GM19351 (cell line): ENCODE measurements at regions not wholly inside any gene's neighbourhood (a gene's known extent, or its start where the extent isn't known, plus 50 kb on each side); places are given as distances from the start of the nearest gene placed in this dataset.
"Not testable (repeated sequence)": the region's sequence is repeated elsewhere in the genome, so short reads cannot be mapped to it uniquely, and the experiment has no call there.

ENCODE experiments used
- ATAC-seq: cut with Tn5 transposase; IDR thresholded peaks from one replicate; pipeline ENCODE4 v1.9.1; 2021; ENCODE audit warnings: mild to moderate bottlenecking, moderate library complexity; ENCODE audit not compliant: unreplicated experiment

DNA sequence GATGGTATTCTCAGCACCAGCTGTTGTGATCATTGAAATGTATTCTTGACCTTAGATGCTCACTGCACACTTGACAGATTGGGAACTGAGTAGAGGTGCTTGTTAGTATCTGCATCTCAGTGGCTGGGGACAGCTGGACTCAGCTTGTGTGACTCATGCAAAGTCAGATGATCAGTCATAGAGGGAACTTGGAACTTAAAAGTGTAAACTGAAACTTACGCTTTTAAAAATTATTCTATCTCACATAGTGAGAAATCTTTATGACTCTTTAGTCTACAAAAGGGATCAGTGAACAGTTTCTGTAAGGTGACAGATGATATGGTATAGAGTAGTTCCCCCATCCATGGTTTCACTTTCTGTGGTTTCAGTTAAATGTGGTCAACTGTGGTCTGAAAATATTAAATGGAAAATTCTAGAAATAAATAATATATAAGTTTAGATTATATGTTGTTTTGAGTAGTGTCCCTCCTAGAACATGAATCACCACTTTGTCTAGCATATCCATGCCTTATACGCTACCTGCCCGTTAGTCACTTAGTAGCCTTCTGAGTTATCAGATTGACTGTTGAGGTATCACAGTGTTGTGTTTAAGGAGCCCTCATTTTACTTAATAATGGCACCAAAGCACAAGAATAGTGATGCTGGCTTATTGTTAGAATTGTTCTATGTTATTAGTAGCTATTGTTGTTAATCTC, 135.6 kb upstream of the ZNF658 start:
- ATAC-seq = peak; percentile 99

DNA sequence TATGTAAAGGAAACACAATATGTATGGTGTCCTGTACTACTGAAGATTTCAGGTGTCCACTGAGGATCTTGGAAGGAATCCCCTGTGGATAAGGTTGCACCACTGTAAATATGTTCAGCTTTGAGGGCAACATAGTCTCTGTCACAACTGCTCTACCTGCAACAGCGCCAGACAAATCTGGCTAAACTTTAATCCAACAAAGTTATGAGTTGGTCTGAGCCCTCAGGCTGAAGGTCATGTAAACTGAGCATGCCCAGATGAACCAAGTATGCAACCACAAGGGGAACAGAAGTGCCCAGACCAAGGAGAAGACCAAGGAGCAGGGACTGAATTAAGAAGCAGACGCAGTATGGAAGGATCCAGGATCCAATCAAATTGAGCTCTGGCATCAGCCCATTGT, 135.0 kb upstream of the ZNF658 start:
- ATAC-seq = not testable (repeated sequence)

DNA sequence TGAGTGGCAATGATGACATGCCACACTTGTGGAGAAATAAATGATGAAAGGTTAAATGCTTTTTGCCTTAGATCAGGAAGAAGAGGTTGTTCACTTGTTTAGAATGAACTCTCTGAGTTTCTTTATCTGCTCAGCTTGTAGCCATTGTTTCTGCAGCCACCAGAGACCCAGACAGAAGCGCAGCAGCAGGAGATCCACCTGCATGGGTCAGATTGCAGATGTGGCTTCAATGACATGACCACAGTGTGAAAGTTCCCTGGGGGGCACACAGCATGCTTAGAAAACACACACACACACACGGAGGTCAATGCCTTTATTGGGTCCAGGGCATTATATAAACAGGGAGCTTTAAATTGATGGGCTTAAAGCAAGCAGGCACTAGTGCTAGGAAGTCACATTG, 129.0 kb upstream of the ZNF658 start:
- not testable (repeated sequence) for ATAC-seq

DNA sequence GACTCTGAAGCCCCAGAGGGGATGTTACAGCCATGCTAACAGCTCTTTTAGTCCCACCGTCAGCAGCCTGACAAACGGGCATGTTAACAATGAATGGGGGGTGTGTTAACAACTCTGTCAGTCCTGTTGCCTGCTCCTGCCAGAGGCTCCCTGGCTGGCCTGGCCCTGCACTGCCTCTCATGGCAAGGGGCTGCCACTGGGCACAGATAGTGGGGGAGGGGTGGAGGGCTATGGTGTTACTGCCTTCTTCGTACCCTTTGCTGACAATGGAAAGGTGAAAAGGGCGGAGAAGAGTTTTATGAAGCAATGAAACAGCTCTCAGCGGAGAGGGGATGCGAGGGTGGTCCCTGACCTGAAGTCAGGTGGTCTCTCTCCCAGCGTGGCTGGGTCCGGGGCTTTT, 125.9 kb upstream of the ZNF658 start:
- not testable (repeated sequence) for ATAC-seq

DNA sequence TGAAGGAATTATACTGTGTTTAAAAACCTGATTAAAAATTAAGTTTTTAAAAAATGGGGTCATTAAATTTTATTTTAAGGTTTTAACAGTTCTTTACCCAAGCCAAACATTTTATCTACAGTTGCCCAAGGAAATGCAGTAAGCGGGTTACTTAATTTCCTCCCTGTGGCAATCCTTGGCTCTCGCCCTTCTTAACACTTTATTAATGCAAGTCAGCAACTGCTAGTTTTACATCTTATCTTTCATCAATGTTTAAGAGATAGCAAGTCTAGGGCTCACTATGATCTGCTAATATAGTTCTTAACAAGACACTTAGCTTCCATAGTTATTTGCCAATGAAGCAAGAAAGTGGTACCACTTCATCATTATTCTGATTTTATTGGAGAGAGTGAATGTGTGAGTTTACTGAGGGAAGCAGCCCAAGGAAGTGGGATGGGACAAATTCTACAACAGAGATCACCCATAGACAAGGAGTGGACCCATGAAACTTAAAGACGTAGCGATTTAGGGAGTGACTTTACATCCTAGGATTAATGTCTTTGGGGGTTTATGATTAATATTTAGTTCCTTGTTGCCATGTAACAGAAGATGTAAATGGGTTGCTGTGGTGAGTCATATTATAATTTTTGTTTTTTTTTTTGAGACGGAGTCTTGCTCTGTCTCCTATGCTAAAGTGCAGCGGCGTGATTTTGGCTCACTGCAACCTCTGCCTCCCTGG, 120.4 kb upstream of the ZNF658 start:
- not testable (repeated sequence) for ATAC-seq

DNA sequence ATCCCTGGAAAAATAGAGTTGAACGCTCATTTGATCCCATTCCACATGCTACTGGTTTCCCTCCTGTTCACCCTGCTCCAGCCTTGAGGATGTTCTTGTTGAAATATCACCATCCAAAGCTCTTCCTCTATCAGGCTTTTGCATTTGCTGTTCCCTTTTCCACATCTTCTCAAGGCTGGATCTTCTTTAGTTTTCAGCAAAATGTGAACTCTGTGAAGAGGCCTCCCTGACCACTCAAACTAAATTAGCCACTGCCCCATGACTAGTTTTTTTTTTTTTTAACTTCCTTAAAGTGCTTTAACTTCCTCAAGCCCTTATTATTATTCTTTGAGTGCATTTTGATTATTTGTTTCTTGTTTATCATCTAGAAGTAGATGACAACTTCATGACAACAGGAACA, 119.3 kb upstream of the ZNF658 start:
- ATAC-seq = not testable (repeated sequence)

DNA sequence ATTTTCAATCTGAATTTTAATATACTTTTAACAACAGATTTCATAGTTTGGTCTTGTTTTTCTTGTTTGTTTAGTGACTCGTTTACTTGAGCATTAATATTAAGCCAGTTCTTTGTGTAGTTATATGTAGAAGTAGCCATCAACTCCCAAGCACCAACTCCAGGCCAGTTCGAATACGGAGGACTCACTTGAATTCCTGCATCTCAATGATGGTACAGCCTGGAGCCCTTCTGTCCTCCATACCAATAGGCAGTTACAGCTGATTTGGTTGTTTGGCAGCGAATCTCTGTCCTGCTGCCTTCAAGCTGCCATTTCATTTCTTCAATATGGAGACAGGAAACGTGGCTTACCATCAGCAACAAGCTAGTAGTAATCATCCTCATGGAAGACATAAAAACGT, 118.5 kb upstream of the ZNF658 start:
- ATAC-seq = not testable (repeated sequence)

DNA sequence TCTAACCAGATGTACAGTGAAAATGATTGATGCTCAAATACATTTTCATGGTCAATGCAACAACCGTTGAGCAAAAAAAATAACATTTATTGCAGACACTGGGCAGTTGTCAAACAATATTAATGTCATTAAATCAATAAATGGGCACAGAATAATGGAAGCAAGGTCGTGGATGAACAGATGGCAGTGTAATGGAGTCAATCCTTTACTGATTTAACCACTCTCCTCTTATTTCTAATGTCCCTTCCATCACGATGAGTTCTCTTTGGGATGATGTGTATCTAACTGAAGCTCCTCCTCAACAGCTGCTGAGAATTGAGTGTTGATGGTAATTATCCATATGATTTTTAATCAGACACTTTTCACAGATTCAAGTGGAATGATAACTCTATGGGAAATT, 114.9 kb upstream of the ZNF658 start:
- not testable (repeated sequence) for ATAC-seq

DNA sequence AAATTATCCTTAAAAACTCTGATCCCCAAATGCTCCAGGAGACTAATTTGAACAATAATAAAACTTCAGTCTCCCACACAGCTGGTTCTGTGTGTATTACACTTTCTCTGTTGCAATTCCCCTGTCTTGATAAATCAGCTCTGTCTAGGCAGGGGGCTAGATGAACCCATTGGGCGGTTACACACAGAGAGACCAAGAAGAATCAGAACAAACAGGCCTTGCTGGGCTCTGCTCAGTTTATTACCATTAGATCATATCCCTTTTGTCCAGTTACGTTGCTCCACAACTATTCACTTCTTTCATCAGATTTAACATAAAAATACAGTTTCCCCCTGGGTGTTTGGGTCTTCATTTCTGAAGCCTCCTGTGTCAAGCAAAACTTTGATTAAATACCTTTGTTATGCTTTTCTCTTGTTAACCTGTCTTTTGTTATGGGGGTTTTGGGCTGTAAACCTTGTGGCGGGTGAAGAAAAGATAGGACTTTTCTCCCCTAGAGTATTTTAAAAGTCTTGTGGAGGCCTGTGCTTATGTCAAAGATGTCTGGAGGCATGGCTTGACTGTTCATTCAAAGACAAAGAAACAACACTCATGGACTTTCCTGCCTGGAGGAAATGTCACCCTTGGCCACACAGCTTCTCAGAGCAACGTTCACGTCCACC, 109.3 kb upstream of the ZNF658 start:
- ATAC-seq = not testable (repeated sequence)

DNA sequence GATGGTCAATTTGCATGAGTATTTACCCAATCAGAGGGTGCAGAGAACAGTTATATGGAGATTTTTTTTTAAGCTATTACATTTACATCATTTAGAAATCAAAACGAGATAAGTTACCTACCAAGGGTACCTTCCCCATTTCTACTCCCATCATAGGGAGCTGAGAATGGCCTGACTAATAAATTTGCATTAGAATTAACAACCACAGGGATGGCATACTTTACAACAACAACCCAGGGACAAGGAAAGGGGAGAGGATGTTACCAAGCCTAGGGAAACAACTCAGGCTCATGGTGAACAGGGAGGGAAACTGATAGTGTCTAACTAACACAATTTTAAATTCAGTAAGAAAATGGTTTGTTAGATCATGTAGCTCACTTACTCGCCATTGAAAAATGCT, 105.8 kb upstream of the ZNF658 start:
- ATAC-seq = not testable (repeated sequence)

DNA sequence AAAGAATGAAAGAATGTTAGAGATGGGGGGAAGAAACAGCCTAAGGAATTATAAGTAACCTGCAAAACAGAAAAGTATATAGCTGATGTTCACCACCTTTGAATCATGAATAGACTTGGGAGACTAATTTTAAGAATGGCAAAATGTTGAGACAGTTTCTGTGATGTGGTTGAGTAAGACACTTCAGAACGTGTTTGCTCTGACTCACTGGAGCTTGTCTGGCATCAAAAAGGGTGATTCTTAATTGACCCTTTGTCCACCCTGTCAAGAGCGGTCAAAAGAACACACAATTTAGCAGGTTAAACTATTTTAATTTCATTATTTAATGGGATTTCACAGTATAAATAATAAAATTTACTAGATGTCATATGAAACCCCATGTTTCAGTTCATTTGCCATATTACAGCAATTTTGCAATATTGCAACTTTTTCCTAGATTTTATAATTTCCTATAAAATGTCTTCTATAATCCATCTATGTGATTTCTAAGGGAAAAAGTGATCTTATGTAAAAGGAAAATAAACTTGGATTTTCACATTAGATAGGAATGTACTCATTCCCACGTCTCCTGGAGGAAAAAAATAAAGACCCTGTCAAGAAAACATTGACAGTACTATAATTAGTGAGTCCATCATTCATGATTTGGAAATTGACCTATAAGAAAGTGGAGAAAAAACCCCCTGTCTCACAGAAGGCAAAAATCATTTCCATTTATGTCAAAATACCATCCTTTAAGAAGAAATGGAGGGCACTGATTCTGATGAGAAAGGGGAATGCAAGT, 104.6 kb upstream of the ZNF658 start:
- ATAC-seq = not testable (repeated sequence)

DNA sequence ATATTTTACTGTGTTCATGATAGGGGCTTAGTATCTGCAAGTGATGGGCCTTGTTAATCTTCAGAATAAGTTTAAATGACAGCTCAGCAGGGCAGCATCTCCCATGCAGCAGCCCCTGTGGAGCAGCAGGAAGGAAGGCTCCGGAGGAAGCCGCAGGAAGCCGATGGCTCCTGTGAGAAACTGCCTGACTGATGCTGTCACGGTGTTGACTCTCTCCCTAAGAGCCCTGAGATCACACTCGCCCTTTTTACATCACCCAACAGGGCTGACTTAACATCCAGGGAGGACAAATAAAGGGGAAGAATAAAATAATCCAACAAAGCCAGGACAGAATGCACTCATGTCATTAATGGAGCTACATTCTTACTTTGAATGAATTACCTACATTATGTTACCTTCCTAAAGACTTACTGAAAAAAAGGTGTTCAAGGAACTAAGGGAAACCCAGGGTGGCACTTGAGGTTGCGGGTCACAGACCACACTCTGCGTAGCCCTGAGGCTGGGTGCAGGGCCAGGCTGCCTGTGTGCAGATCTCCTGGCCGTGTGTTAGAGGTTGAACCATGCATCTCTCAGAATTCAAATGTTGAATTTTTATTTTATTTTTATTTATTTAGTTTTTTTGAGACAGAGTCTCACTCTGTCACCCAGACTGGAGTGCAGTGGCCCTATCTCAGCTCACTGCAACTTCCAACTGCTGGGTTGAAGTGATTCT, 102.5 kb upstream of the ZNF658 start:
- not testable (repeated sequence) for ATAC-seq

DNA sequence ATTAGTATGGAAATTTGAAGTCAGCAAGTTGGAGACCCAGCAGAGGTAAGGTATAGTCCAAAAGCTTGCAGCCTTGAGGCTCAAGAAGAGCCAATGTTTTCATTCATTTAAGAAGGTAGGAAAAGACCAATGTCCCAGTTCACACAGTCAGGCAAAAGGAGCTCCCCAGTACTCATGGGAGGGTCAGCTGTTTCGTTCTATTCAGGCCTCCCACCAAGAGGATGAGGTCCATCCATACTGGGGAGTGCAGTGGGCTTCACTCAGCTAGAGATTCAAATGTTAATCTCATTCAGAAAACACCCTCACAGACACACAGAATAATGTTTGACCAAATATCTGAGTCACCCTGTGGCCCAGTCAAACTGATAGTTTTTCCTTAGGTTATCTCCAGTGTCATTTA, 96.9 kb upstream of the ZNF658 start:
- ATAC-seq = not testable (repeated sequence)

DNA sequence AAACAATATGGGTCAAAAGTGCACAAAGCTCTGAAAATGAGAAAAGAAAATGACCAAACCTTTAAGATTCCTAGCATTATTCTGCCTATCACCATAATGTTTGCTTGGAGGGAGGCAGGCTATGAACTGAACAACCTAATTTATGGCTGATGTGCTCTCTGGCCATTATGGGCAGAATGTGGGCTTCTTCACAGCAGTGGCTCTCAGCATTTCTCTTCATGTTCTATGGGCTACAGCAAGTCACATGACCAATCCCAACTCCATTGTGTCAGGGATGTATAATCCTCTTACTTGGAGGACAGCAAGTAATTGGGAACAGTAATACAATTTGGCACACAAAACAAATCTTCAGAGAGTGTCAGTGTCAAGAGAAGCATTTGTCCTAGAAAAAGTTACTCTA, 90.3 kb upstream of the ZNF658 start:
- ATAC-seq = not testable (repeated sequence)

DNA sequence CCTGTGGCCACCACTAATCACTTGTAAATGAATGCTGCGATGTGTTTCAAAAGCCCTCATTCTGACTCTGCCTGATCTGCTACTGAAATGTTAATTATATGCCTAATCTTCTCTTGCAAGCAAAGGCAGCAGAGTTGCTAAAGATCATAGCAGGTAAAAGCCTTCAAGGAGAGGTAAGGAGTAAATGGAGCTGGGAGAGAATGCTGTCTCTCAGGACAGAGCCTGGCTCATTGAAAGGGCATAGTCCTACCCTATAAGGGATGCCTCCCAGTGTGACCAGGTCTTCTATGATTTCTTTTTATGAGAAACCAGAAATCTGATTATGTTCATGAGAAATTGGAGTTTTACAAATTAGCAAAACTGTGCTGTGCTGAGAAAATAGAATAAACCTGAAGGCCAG, 88.2 kb upstream of the ZNF658 start:
- ATAC-seq = not testable (repeated sequence)

DNA sequence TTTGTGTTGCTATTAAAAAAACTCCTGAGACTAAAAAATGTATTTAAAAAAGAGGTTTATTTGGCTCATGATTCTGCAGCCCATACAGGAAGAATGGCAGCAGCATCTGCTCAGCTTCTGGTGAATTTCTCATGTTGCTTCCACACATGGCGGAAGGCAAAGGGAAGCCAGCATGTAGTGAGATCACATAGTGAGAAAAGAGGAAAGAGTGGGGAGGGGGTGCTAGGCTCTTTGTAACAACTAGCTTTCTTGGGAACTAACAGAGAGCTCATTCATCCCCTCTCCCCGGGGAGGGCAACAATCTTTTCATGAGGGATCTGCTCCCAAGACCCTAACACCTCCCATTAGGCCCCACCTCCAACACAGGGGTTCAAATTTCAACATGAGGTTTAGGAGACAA, 87.6 kb upstream of the ZNF658 start:
- ATAC-seq = not testable (repeated sequence)

DNA sequence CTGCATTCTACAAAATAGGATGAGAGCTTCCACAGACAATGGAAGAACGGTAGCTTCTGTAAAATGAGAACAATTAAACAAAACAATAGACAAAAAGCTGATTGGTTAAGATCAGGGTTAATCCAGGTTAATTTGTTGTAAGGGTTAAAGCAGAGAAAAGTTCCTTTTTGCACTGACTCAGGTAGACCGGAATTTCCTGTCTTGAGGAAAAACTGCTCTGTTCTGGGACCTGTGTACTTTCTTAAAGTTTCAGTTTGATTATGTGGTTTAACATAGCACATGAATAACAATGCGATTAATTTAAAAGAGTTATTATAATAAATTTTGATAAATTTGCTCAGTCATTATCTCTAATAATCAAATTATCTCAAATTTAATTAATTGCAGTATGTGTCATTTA, 86.5 kb upstream of the ZNF658 start:
- ATAC-seq = not testable (repeated sequence)

DNA sequence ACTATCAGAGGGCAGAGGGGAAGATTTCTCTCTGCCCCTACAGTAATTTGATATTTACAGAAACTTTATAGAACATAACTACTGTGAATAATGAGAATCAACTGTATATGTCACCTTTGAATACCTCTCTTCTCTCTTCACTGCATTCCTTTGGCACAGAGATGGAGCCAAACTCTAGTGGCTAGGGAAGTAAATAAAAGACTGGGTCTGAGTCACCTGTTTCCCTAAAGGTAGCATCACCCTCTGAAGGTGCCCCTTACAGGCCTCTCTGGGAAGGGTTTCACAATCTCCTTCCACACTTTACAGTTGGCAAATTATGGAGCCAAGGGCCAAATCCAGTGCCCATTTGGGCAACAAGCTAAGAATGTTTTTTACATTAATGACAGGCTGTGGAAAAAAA, 81.0 kb upstream of the ZNF658 start:
- ATAC-seq = not testable (repeated sequence)

DNA sequence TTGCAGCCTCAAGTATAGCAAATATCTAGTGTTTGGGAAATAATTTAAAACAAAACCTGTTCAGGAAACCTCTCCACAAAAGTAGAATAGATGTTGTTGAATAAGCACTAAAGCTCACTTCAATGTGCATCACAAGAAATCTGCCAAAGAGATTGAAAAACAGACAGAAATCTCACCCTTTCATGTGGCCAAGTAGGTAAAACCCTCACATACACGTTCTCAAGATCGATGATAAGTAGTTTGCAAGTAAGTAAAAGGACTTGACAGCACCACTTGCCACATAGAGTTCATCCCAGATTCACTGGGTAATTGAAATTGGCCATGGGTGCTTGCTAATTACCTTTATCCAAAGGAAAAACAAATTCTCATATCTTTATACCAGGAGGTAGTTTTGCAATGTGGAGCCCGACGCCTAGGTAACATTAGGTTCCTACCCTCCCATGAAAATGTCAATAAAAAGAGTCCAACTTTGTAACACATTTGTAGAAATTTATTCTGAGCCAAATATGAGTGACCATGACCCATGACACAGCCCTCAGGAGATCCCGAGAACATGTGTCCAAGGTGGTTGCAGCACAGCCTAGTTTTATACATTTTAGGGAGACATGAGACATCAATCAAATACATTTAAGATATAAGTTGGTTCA, 80.4 kb upstream of the ZNF658 start:
- ATAC-seq = not testable (repeated sequence)

DNA sequence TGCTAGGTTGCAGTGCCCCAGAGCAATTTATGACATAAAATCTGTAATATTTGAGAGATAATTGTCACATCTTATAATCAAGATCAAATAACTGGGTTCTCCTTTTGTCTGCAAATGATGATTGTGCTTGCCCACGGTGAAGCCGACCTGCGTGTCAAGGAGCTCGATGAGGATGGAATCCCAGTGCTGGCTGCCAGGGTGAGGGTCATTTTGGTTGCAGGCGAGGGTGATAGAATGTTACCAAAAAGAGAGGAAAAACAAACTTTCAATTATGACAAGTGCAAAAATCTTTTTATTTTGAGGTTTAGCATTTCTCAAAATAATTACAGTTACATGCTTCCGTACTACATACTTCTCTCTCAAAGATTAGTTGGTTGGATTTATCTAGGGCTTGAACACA, 76.4 kb upstream of the ZNF658 start:
- not testable (repeated sequence) for ATAC-seq
